ENCODE measurements at regions not wholly inside any gene's neighbourhood (a gene's known extent, or its start where the extent isn't known, plus 50 kb on each side); places are given as distances from the start of the nearest gene placed in this dataset.

DNA sequence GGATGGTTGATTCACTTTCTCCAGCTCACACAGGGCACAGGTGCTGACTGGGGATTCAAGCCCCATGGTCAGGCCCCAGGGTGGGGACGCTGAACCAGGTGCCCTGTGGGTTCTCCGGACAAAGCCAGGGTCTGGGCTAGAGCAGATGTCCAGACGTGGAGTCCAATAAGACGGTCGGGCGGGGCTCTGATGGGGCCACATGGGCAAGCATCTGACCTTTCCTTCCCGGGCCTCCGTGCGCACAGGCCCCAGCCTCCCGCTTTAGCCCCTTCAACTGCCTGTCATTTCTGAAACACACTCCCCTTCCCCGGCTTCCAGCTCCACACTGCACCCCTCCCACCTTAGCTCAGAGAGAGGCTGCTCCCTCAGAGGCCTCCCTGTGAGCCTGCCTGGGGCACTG is 153.0 kb upstream of the PPP2R2D start:
- Histone ChIP-seq H3K4me3 (ENCODE audit: control insufficient read depth in 1 of 7, extremely low read depth in 1 of 7, insufficient read depth in 4 of 7, low read depth in 2 of 7, low read length in 6 of 7) (no peak overlapping the region), H3K4me1 (ENCODE audit: control extremely low read depth in 1 of 4, control insufficient read depth in 4 of 4, insufficient read depth in 4 of 4, low read length in 3 of 4) (peaks cover 2 to 37% (median 18%) of the 10 kb centered on the region in 4 experiments), H3K27ac (ENCODE audit: insufficient read depth in 1 of 2, low read depth in 1 of 2, low read length in 2 of 2, poor library complexity in 1 of 2, severe bottlenecking in 2 of 2) (no peak overlapping the region), H3K36me3 (ENCODE audit: control insufficient read depth in 4 of 4, insufficient read depth in 4 of 4, low read length in 3 of 4) (no peaks in the 10 kb centered on the region), H3K9me3 (ENCODE audit: control extremely low read depth in 1 of 5, control insufficient read depth in 4 of 5, insufficient read depth in 2 of 5, low read depth in 1 of 5, low read length in 4 of 5) (no peaks in the 10 kb centered on the region), H3K27me3 (replicated peaks in 2 of 5; ENCODE audit: control insufficient read depth in 4 of 5, insufficient read depth in 5 of 5, low read length in 4 of 5) (peaks cover 0 to 45% (median 10%) of the 10 kb centered on the region in 5 experiments)
- 97% methylated on average over 11 of the region's 11 CpGs for WGBS (ENCODE audit: insufficient coverage)
- no peak for DNase-seq
- ChIA-PET POLR2A (no interaction called here), CTCF (interaction anchor here (1.5 to 2.1 kb wide), 2 partner anchors 9 to 19 kb away, joined by 4 to 5 read pairs; no protein-coding TSS in a partner anchor)

DNA sequence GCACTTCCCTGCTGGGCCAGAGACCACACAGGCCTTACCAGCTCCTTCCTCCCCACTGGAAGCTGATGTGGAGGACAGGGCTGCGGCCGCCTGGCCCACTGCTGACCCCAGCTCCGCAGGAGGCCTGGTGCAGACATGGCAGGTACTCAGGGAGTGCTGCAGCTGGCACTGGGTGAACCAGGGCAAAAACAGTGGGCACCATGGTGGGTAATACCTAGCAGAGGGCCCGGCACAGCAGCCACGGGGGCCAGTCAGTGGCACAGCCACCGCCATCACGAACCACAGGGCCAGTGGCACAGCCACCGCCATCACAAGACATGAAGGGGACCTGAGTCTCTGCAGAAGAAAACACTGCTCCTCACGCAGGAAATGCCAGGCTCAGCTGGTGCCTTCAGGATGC is 152.6 kb upstream of the PPP2R2D start:
- Histone ChIP-seq H3K4me3 (ENCODE audit: control insufficient read depth in 1 of 7, extremely low read depth in 1 of 7, insufficient read depth in 4 of 7, low read depth in 2 of 7, low read length in 6 of 7) (no peak overlapping the region), H3K27ac (ENCODE audit: insufficient read depth in 1 of 2, low read depth in 1 of 2, low read length in 2 of 2, poor library complexity in 1 of 2, severe bottlenecking in 2 of 2) (no peak overlapping the region), H3K27me3 (replicated peaks in 2 of 5; ENCODE audit: control insufficient read depth in 4 of 5, insufficient read depth in 5 of 5, low read length in 4 of 5) (peaks cover 0 to 46% (median 10%) of the 10 kb centered on the region in 5 experiments), H3K9me3 (ENCODE audit: control extremely low read depth in 1 of 5, control insufficient read depth in 4 of 5, insufficient read depth in 2 of 5, low read depth in 1 of 5, low read length in 4 of 5) (no peaks in the 10 kb centered on the region), H3K36me3 (ENCODE audit: control insufficient read depth in 4 of 4, insufficient read depth in 4 of 4, low read length in 3 of 4) (no peaks in the 10 kb centered on the region), H3K4me1 (ENCODE audit: control extremely low read depth in 1 of 4, control insufficient read depth in 4 of 4, insufficient read depth in 4 of 4, low read length in 3 of 4) (peaks cover 2 to 33% (median 17%) of the 10 kb centered on the region in 4 experiments)
- CTCF ChIA-PET, result interaction anchor here (2.1 kb wide), 1 partner anchor 19 kb away, joined by 5 read pairs; no protein-coding TSS in a partner anchor
- POLR2A ChIA-PET, result no interaction called here
- DNase-seq, result no peak
- 88% methylated on average over 7 of the region's 9 CpGs for WGBS (ENCODE audit: insufficient coverage)

DNA sequence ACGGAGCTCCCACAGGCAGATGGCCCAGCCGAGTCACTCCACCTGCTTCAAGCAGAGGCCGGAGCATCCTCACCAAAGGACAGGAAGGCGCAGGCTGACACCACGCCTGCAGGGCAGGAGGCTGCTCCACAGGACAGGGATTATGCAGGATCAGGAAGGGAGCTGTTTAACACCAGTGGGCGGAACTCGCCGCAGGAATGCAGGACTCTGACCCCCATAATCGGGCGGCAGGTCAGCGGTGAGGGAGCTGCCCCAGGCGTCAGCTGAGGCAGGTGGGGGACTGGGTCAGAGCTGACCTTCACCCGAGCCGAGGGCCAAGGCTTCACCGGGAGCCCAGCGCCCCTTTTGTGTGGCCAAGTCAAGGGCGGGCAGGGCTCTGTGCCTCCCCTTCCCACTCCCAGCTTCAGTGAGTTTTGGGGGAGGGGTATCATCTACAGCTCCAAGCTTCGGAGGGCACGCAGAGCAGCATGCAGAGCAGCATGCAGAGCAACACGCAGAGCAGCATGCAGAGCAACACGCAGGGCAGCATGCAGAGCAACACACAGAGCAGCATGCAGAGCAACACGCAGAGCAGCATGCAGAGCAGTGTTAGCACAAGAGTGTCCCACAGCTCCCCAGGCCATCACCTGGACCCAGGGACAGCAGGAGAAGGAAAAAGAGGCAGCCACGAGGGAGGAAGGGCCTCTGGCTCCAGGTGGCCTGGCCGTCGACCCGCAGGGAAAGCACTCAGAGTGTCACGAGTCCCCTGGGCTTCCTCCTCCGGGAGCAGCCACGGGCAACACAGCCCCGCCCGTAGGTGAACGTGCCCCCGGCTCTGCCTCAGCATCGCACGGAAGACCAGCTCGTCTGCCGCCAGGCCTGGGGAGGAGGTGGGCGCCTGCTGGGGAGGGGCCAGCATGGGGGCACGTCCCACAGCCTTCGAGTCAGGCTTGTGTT is 151.7 kb upstream of the PPP2R2D start:
- Histone ChIP-seq H3K27me3 (replicated peaks in 2 of 5; ENCODE audit: control insufficient read depth in 4 of 5, insufficient read depth in 5 of 5, low read length in 4 of 5) (peaks cover 0 to 46% (median 6%) of the 10 kb centered on the region in 5 experiments), H3K4me3 (ENCODE audit: control insufficient read depth in 1 of 7, extremely low read depth in 1 of 7, insufficient read depth in 4 of 7, low read depth in 2 of 7, low read length in 6 of 7) (no peak overlapping the region), H3K27ac (ENCODE audit: insufficient read depth in 1 of 2, low read depth in 1 of 2, low read length in 2 of 2, poor library complexity in 1 of 2, severe bottlenecking in 2 of 2) (no peak overlapping the region), H3K4me1 (ENCODE audit: control extremely low read depth in 1 of 4, control insufficient read depth in 4 of 4, insufficient read depth in 4 of 4, low read length in 3 of 4) (peaks cover 0 to 24% (median 11%) of the 10 kb centered on the region in 4 experiments), H3K9me3 (ENCODE audit: control extremely low read depth in 1 of 5, control insufficient read depth in 4 of 5, insufficient read depth in 2 of 5, low read depth in 1 of 5, low read length in 4 of 5) (no peaks in the 10 kb centered on the region), H3K36me3 (ENCODE audit: control insufficient read depth in 4 of 4, insufficient read depth in 4 of 4, low read length in 3 of 4) (no peaks in the 10 kb centered on the region)
- no peak for DNase-seq
- POLR2A ChIA-PET, result no interaction called here
- WGBS (ENCODE audit: insufficient coverage), result 54% methylated on average over 32 of the region's 40 CpGs
- CTCF ChIA-PET, result interaction anchor here (0.6 to 2.1 kb wide), 3 partner anchors 18 to 22 kb away, joined by 3 to 5 read pairs (median 4); no protein-coding TSS in a partner anchor

DNA sequence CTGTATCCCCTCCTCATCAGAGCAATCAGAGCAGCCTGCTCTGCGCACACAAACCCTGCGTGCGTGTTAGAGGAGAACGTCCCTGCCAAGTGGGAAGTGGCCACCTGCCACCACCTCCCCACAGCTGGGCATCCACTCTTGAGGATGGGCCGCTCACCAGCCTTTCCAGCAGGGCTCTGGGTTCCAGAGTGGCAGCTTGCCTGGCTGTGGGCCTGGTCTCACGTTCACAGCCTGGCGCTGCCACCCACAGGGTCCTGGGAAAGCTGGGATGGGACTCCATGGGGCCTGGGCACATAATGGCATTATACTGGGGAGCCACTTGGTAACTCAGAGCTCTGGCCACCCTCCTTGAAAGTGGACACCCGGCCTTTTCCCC is 151.1 kb upstream of the PPP2R2D start:
- 86% methylated on average over 6 of the region's 8 CpGs for WGBS (ENCODE audit: insufficient coverage)
- ChIA-PET POLR2A (no interaction called here), CTCF (interaction anchor here (1.3 kb wide), 1 partner anchor 18 kb away, joined by 3 read pairs; no protein-coding TSS in a partner anchor)
- no peak overlapping the region for H3K27ac ChIP-seq (ENCODE audit: insufficient read depth in 1 of 2, low read depth in 1 of 2, low read length in 2 of 2, poor library complexity in 1 of 2, severe bottlenecking in 2 of 2)
- no peak overlapping the region for H3K4me3 ChIP-seq (ENCODE audit: control insufficient read depth in 1 of 7, extremely low read depth in 1 of 7, insufficient read depth in 4 of 7, low read depth in 2 of 7, low read length in 6 of 7)
- no peaks in the 10 kb centered on the region for H3K9me3 ChIP-seq (ENCODE audit: control extremely low read depth in 1 of 5, control insufficient read depth in 4 of 5, insufficient read depth in 2 of 5, low read depth in 1 of 5, low read length in 4 of 5)
- no peaks in the 10 kb centered on the region for H3K36me3 ChIP-seq (ENCODE audit: control insufficient read depth in 4 of 4, insufficient read depth in 4 of 4, low read length in 3 of 4)
- H3K4me1 ChIP-seq (ENCODE audit: control extremely low read depth in 1 of 4, control insufficient read depth in 4 of 4, insufficient read depth in 4 of 4, low read length in 3 of 4), result peaks cover 0 to 18% (median 7%) of the 10 kb centered on the region in 4 experiments
- peaks cover 0 to 46% (median 2%) of the 10 kb centered on the region in 5 experiments for H3K27me3 ChIP-seq (replicated peaks in 2 of 5; ENCODE audit: control insufficient read depth in 4 of 5, insufficient read depth in 5 of 5, low read length in 4 of 5)
- no peak for DNase-seq

DNA sequence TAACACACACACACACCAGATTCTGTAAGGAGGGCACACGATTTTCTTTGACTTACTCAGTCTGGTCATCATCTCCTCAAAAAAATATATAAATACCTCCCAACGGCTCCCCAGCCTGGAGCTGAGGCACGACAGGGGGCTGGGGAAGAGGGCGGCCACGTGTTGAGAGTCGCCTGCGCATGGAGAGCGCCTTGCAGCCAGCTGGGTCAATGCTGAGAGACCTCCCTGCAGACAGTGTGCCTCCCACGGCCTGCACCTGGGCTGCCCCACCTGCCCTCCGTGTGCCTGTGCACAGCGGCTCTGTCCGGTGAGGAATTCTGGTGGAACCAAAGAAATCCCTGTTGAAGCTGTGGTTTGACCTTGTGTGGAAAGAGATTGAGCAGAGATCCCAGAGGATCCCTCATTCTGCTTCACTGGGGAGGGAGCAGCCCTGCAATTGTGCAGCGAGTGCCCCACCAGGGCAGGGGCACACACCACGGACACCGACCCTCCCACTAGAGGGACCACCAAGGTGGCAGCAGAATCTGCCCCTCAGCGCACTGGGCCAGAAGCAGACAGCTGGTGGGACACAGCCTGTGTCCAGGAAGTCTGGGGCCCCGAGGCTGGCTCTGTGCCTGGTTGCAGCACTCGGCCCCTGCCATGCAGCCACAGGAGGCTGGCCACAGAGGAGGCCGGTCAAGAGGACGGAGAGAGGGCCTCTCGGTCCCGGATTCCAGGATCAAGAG is 150.5 kb upstream of the PPP2R2D start:
- CTCF ChIA-PET, result interaction anchor here (1.3 kb wide), 1 partner anchor 17 kb away, joined by 3 read pairs; no protein-coding TSS in a partner anchor
- H3K36me3 ChIP-seq (ENCODE audit: control insufficient read depth in 4 of 4, insufficient read depth in 4 of 4, low read length in 3 of 4), result no peaks in the 10 kb centered on the region
- DNase-seq, result no peak
- WGBS (ENCODE audit: insufficient coverage), result 76% methylated on average over 16 of the region's 22 CpGs
- peaks cover 0 to 46% (median 2%) of the 10 kb centered on the region in 5 experiments for H3K27me3 ChIP-seq (replicated peaks in 2 of 5; ENCODE audit: control insufficient read depth in 4 of 5, insufficient read depth in 5 of 5, low read length in 4 of 5)
- H3K4me3 ChIP-seq (ENCODE audit: control insufficient read depth in 1 of 7, extremely low read depth in 1 of 7, insufficient read depth in 4 of 7, low read depth in 2 of 7, low read length in 6 of 7), result no peak overlapping the region
- H3K9me3 ChIP-seq (ENCODE audit: control extremely low read depth in 1 of 5, control insufficient read depth in 4 of 5, insufficient read depth in 2 of 5, low read depth in 1 of 5, low read length in 4 of 5), result no peaks in the 10 kb centered on the region
- H3K4me1 ChIP-seq (ENCODE audit: control extremely low read depth in 1 of 4, control insufficient read depth in 4 of 4, insufficient read depth in 4 of 4, low read length in 3 of 4), result peaks cover 0 to 13% (median 5%) of the 10 kb centered on the region in 4 experiments
- POLR2A ChIA-PET, result no interaction called here
- H3K27ac ChIP-seq (ENCODE audit: insufficient read depth in 1 of 2, low read depth in 1 of 2, low read length in 2 of 2, poor library complexity in 1 of 2, severe bottlenecking in 2 of 2), result no peak overlapping the region

DNA sequence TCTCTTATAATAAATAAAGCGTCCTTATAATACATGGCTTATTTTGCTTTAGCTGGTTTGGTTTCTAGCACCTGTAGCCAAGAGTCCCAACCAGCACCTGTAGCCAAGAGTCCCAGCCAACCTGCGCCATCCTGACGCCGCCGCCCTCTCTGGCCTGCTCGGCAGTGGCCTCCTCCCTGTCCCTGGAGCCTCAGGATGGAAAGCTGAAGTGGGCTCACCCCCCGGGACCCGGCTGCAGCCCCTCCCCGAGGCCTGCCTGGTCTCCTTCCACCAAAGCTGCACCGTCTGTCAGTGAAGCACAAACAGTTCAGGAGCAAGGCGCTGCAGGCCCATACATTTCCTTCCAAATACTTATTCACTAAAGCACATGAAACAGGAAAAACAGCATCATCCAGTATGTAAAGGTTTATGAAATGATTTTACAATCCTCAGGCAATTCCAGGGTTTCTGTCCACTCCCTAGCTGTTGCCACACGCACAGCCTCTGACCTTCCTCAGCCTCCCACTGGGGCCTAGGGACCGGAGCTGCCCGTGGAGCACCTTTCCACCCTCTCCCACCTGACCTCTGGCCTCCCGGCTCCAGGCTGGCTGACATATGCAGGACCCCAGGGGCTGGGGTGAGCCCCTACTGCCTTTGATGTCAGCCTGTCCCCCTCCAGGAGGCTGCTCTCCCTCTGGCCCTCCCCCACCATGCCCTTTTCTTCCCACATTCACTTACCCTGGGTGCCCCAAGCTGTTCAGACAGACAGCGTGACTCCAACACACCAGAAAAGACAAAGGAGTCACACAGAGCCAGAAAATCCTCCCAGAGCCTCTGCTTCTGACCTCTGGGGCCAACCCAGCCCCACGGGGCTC is 149.6 kb upstream of the PPP2R2D start:
- no peak overlapping the region for H3K4me3 ChIP-seq (ENCODE audit: control insufficient read depth in 1 of 7, extremely low read depth in 1 of 7, insufficient read depth in 4 of 7, low read depth in 2 of 7, low read length in 6 of 7)
- no peak for DNase-seq
- no peak overlapping the region for H3K27ac ChIP-seq (ENCODE audit: insufficient read depth in 1 of 2, low read depth in 1 of 2, low read length in 2 of 2, poor library complexity in 1 of 2, severe bottlenecking in 2 of 2)
- peaks cover 0 to 46% (median 2%) of the 10 kb centered on the region in 5 experiments for H3K27me3 ChIP-seq (replicated peaks in 2 of 5; ENCODE audit: control insufficient read depth in 4 of 5, insufficient read depth in 5 of 5, low read length in 4 of 5)
- ChIA-PET POLR2A (no interaction called here), CTCF (no interaction called here)
- no peaks in the 10 kb centered on the region for H3K36me3 ChIP-seq (ENCODE audit: control insufficient read depth in 4 of 4, insufficient read depth in 4 of 4, low read length in 3 of 4)
- no peaks in the 10 kb centered on the region for H3K9me3 ChIP-seq (ENCODE audit: control extremely low read depth in 1 of 5, control insufficient read depth in 4 of 5, insufficient read depth in 2 of 5, low read depth in 1 of 5, low read length in 4 of 5)
- H3K4me1 ChIP-seq (ENCODE audit: control extremely low read depth in 1 of 4, control insufficient read depth in 4 of 4, insufficient read depth in 4 of 4, low read length in 3 of 4), result peaks cover 0 to 12% (median 5%) of the 10 kb centered on the region in 4 experiments
- WGBS (ENCODE audit: insufficient coverage), result 89% methylated on average over 16 of the region's 17 CpGs

Data from common myeloid progenitor, CD34-positive (primary cell).